Lower leg skin (tissue), 4 donors: ENCODE measurements at regions not wholly inside any gene's neighbourhood (a gene's known extent, or its start where the extent isn't known, plus 50 kb on each side); places are given as distances from the start of the nearest gene placed in this dataset.

Experiments used
- DNase-seq, 2 donors: peaks; one replicate each; pipeline ENCODE4 v3.0.0-alpha.2; 2019; ENCODE audit warnings: low spot score in 2 of 2
- H3K4me3 ChIP-seq: fragments of 200-600 bp; sonication (generic); 2 replicates; pipeline ENCODE4 v1.5.1; 2017; ENCODE audit warnings: mild to moderate bottlenecking, low read depth; ENCODE audit not compliant: poor library complexity, severe bottlenecking
- CTCF ChIP-seq, 3 donors: fragments of 450-650 bp; IDR thresholded peaks; one replicate each; pipeline ENCODE4 v1.5.1; 2016; ENCODE audit warnings: antibody characterized with exemption in 3 of 3, mild to moderate bottlenecking in 3 of 3, moderate library complexity in 2 of 3
- POLR2A ChIP-seq, 2 donors: fragments of 450-650 bp; IDR thresholded peaks; one replicate each; pipeline ENCODE4 v1.6.1; 2016 to 2017; ENCODE audit warnings: antibody characterized with exemption in 2 of 2, mild to moderate bottlenecking in 1 of 2, moderate library complexity in 1 of 2
- WGBS, 2 donors: methylation state at CpG; one replicate each; pipeline ENCODE4 v1.1.5; 2018; 5-methylcytosine and 5-hydroxymethylcytosine counted together
- intact Hi-C: fragments of 100-400 bp; cut with DNase I; formaldehyde crosslinking; loops from one replicate; pipeline ENCODE4 v1.15.0; 2023; ENCODE audit warnings: low total_unique reads

GRCh38 chr7:94252971-94253370, 141.7 kb upstream of the COL1A2 start:
- no peak for DNase-seq
- TF ChIP-seq POLR2A (IDR thresholded peaks at IDR 0.05) (no peak), CTCF (IDR thresholded peaks at IDR 0.05) (no peak)
- intact Hi-C loops, result no loop called here
- no peak overlapping the region for H3K4me3 ChIP-seq

- intact Hi-C loops, result no loop called here
- no peak overlapping the region for H3K4me3 ChIP-seq
- no peak for TF ChIP-seq POLR2A (IDR thresholded peaks at IDR 0.05)
- no peak for TF ChIP-seq CTCF (IDR thresholded peaks at IDR 0.05)
- no peak for DNase-seq
- 36 to 37% methylated on average over 1 of the region's 1 CpG for WGBS, 2 donors
Observed at GRCh38 chr7:94253686-94254085, 141.0 kb upstream of the COL1A2 start.

GRCh38 chr7:94258418-94259300, 136.0 kb upstream of the COL1A2 start:
- intact Hi-C loops, result no loop called here
- no peak for TF ChIP-seq CTCF (IDR thresholded peaks at IDR 0.05)
- 58 to 65% methylated on average over 11 of the region's 11 CpGs for WGBS, 2 donors
- H3K4me3 ChIP-seq, result no peak overlapping the region
- no peak for DNase-seq

- intact Hi-C loops, result no loop called here
- H3K4me3 ChIP-seq, result no peak overlapping the region
- WGBS, 2 donors, result 80 to 86% methylated on average over 6 of the region's 6 CpGs
- no peak for TF ChIP-seq CTCF (IDR thresholded peaks at IDR 0.05)
- TF ChIP-seq POLR2A (IDR thresholded peaks at IDR 0.05), result no peak
- no peak for DNase-seq
Observed at GRCh38 chr7:94261067-94261466, 133.6 kb upstream of the COL1A2 start.

GRCh38 chr7:94264756-94265155, 129.9 kb upstream of the COL1A2 start:
- no peak overlapping the region for H3K4me3 ChIP-seq
- DNase-seq, result no peak
- TF ChIP-seq POLR2A (IDR thresholded peaks at IDR 0.05), result no peak
- TF ChIP-seq CTCF (IDR thresholded peaks at IDR 0.05), result no peak
- intact Hi-C loops, result no loop called here

GRCh38 chr7:94265456-94265855, 129.2 kb upstream of the COL1A2 start:
- DNase-seq, result no peak
- intact Hi-C loops, result no loop called here
- H3K4me3 ChIP-seq, result no peak overlapping the region
- TF ChIP-seq POLR2A (IDR thresholded peaks at IDR 0.05), result no peak
- no peak for TF ChIP-seq CTCF (IDR thresholded peaks at IDR 0.05)
- WGBS, 2 donors, result 66 to 78% methylated on average over 2 of the region's 2 CpGs
